ENCODE measurements at regions not wholly inside any gene's neighbourhood (a gene's known extent, or its start where the extent isn't known, plus 50 kb on each side); places are given as distances from the start of the nearest gene placed in this dataset.

DNA sequence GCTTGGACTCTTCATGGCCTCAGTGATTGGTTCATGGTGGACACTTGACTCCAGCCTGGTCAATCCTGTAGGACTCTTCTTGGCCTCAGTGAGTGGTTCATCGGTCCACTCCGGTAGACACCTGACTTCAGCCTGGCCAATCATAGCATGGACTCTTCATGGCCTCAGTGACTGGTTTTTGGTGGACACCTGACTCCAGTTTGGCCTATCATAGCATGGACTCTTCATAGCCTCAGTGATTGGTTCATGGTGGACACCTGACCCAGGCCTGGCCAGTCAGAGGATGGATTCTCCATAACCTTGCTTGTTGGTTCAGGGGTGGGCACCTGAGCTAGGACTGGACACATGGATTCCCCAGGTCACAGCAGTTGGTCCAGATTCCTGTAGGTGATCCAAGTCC lies 106.0 kb upstream of the ERCC6L2 start:
- Histone ChIP-seq H3K4me3 (ENCODE audit: insufficient read depth, low read length, poor library complexity, severe bottlenecking) (no peak overlapping the region), H3K79me2 (ENCODE audit: insufficient read depth, low read length) (no peaks in the 10 kb centered on the region), H4K20me1 (ENCODE audit: low read depth, low read length) (no peaks in the 10 kb centered on the region), H3K9me3 (ENCODE audit: insufficient read depth, low read length) (no peaks in the 10 kb centered on the region), H3F3A (ENCODE audit: insufficient read depth) (no peaks in the 10 kb centered on the region), H3K9ac (ENCODE audit: low read length) (no peak overlapping the region), H3K27ac (ENCODE audit: low read depth, low read length) (no peak overlapping the region), H3K4me2 (ENCODE audit: low read depth, low read length, poor library complexity, severe bottlenecking) (no peak overlapping the region), H3K36me3 (ENCODE audit: low read length) (no peaks in the 10 kb centered on the region), H3K27me3 (ENCODE audit: low read length) (no peaks in the 10 kb centered on the region), H3K9me2 (replicated peaks; ENCODE audit: insufficient read depth, low read length) (no peaks in the 10 kb centered on the region), H2AFZ (ENCODE audit: low read depth, low read length, severe bottlenecking) (no peak overlapping the region)
- TF ChIP-seq, protein P1, sequence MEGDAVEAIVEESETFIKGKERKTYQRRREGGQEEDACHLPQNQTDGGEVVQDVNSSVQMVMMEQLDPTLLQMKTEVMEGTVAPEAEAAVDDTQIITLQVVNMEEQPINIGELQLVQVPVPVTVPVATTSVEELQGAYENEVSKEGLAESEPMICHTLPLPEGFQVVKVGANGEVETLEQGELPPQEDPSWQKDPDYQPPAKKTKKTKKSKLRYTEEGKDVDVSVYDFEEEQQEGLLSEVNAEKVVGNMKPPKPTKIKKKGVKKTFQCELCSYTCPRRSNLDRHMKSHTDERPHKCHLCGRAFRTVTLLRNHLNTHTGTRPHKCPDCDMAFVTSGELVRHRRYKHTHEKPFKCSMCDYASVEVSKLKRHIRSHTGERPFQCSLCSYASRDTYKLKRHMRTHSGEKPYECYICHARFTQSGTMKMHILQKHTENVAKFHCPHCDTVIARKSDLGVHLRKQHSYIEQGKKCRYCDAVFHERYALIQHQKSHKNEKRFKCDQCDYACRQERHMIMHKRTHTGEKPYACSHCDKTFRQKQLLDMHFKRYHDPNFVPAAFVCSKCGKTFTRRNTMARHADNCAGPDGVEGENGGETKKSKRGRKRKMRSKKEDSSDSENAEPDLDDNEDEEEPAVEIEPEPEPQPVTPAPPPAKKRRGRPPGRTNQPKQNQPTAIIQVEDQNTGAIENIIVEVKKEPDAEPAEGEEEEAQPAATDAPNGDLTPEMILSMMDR (IDR thresholded peaks at IDR 0.05; ENCODE audit: insufficient read depth, low read length, poor library complexity, severe bottlenecking) = no peak
- no peak for TF ChIP-seq EZH2phosphoT487 (conservative IDR thresholded peaks at IDR 0.05; ENCODE audit: low read length)

DNA sequence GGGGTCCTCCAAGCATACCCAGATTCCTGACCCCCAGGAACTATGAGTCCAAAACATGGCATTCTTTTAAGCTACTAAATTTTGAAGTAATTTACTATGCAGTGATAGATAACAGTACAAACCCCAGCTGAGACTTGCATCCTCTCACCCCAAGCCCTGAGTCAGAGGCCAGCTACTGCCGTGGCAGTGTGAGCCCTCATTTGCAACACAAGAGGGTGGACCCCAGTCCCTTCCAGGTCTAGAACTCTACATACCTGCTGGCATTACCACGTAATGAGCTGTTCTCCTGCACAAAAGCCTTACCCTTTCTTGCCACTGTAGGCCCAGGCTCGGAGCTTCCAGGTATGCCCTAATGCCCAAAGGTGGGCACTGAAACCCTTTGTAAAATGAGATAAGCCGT lies 108.6 kb upstream of the ERCC6L2 start:
- Histone ChIP-seq H3F3A (ENCODE audit: insufficient read depth) (no peaks in the 10 kb centered on the region), H3K79me2 (ENCODE audit: insufficient read depth, low read length) (no peaks in the 10 kb centered on the region), H3K4me3 (ENCODE audit: insufficient read depth, low read length, poor library complexity, severe bottlenecking) (no peak overlapping the region), H3K27ac (ENCODE audit: low read depth, low read length) (no peak overlapping the region), H3K9me2 (replicated peaks; ENCODE audit: insufficient read depth, low read length) (no peaks in the 10 kb centered on the region), H3K9me3 (ENCODE audit: insufficient read depth, low read length) (no peaks in the 10 kb centered on the region), H4K20me1 (ENCODE audit: low read depth, low read length) (no peaks in the 10 kb centered on the region), H3K9ac (ENCODE audit: low read length) (no peak overlapping the region), H3K4me2 (ENCODE audit: low read depth, low read length, poor library complexity, severe bottlenecking) (no peak overlapping the region), H2AFZ (ENCODE audit: low read depth, low read length, severe bottlenecking) (no peak overlapping the region), H3K36me3 (ENCODE audit: low read length) (no peaks in the 10 kb centered on the region), H3K27me3 (ENCODE audit: low read length) (no peaks in the 10 kb centered on the region)
- TF ChIP-seq, protein P1 (IDR thresholded peaks at IDR 0.05; ENCODE audit: insufficient read depth, low read length, poor library complexity, severe bottlenecking) = no peak
- no peak for TF ChIP-seq EZH2phosphoT487 (conservative IDR thresholded peaks at IDR 0.05; ENCODE audit: low read length)

DNA sequence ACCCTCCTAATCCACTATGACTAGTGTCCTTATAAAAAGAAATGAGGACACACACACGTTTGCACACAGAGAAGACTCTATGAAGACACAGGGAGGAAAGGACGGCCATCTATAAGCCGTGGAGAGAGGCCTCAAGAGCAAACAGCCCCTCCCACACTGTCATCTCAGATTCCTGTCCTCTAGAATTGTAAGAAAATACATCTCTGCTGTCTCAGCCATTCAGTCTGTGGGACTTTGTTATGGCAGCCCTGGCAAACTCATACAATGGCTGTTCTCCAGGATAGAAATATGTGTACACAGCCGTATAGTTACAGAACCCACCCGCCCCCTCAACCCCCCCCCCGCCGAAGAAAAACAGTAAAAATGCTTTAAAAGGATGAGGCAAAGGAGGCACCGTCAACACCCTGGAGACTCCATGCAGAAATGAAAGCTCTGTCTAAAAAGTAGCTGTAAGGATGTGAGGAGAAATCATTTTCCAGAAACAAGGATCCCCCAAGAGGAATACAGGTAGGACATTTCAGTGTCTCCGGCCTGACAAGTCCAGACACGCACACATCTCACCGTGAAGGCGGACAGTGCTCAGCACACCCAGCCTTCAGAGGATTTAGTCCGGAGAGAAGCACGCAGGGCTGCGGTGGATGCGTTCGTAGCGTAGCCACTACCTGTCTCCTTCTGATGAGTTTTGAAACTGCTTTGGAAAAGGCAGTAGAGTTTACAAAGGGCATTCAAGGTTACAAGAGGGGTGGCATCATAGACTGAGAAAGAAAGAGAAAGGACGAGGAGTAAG lies 110.8 kb upstream of the ERCC6L2 start:
- no peaks in the 10 kb centered on the region for H4K20me1 ChIP-seq (ENCODE audit: low read depth, low read length)
- H3K9me3 ChIP-seq (ENCODE audit: insufficient read depth, low read length) = no peaks in the 10 kb centered on the region
- no peak overlapping the region for H2AFZ ChIP-seq (ENCODE audit: low read depth, low read length, severe bottlenecking)

More for the DNA sequence above, 110.8 kb upstream of the ERCC6L2 start:
- no peaks in the 10 kb centered on the region for H3K36me3 ChIP-seq (ENCODE audit: low read length)
- H3K79me2 ChIP-seq (ENCODE audit: insufficient read depth, low read length) = no peaks in the 10 kb centered on the region
- no peaks in the 10 kb centered on the region for H3K27me3 ChIP-seq (ENCODE audit: low read length)
- H3K4me2 ChIP-seq (ENCODE audit: low read depth, low read length, poor library complexity, severe bottlenecking) = no peak overlapping the region
- no peak overlapping the region for H3K9ac ChIP-seq (ENCODE audit: low read length)
- TF ChIP-seq, protein P1 (IDR thresholded peaks at IDR 0.05; ENCODE audit: insufficient read depth, low read length, poor library complexity, severe bottlenecking) = no peak
- TF ChIP-seq EZH2phosphoT487 (conservative IDR thresholded peaks at IDR 0.05; ENCODE audit: low read length) = no peak
- H3K27ac ChIP-seq (ENCODE audit: low read depth, low read length) = no peak overlapping the region
- no peaks in the 10 kb centered on the region for H3K9me2 ChIP-seq (replicated peaks; ENCODE audit: insufficient read depth, low read length)
- no peaks in the 10 kb centered on the region for H3F3A ChIP-seq (ENCODE audit: insufficient read depth)
- H3K4me3 ChIP-seq (ENCODE audit: insufficient read depth, low read length, poor library complexity, severe bottlenecking) = no peak overlapping the region

Measured in SU-DHL-6 (cell line).